SU-DHL-6 (cell line): ENCODE measurements at regions not wholly inside any gene's neighbourhood (a gene's known extent, or its start where the extent isn't known, plus 50 kb on each side); places are given as distances from the start of the nearest gene placed in this dataset.

ENCODE experiments used
- H2AFZ ChIP-seq: fragments of 200-600 bp; sonication (generic); 2 replicates; pipeline ENCODE4 v1.6.1; 2014; ENCODE audit warnings: low read depth, mild to moderate bottlenecking, moderate library complexity, mixed read lengths, antibody characterized with exemption, low read length; ENCODE audit not compliant: severe bottlenecking
- H3F3A ChIP-seq: fragments of 200-600 bp; shearing (Covaris generic); 2 replicates; pipeline ENCODE4 v1.6.0; 2016; ENCODE audit warnings: antibody characterized with exemption, mild to moderate bottlenecking; ENCODE audit not compliant: insufficient read depth
- H3K27ac ChIP-seq: fragments of 200-600 bp; sonication (generic); 2 replicates; pipeline ENCODE4 v1.5.1; 2016; ENCODE audit warnings: low read depth, mild to moderate bottlenecking, low read length, moderate library complexity, mixed read lengths
- H3K27me3 ChIP-seq: fragments of 200-600 bp; sonication (generic), shearing (Covaris generic); 2 replicates; pipeline ENCODE4 v1.6.0; 2014; ENCODE audit warnings: mild to moderate bottlenecking, low read length
- H3K36me3 ChIP-seq: fragments of 200-600 bp; sonication (generic); 2 replicates; pipeline ENCODE4 v1.6.1; 2014; ENCODE audit warnings: mild to moderate bottlenecking, low read length, mixed read lengths
- H3K4me2 ChIP-seq: fragments of 300-600, 200-600 bp; shearing (Covaris generic), sonication (generic); 2 replicates; pipeline ENCODE4 v1.6.0; 2014; ENCODE audit warnings: low read length, low read depth, mild to moderate bottlenecking; ENCODE audit not compliant: poor library complexity, severe bottlenecking
- H3K4me3 ChIP-seq: fragments of 200-600 bp; sonication (generic); 2 replicates; pipeline ENCODE4 v1.5.1; 2014; ENCODE audit warnings: antibody characterized with exemption, low read length, mild to moderate bottlenecking, mixed read lengths; ENCODE audit not compliant: insufficient read depth, poor library complexity, severe bottlenecking
- H3K79me2 ChIP-seq: fragments of 200-600 bp; sonication (generic); 2 replicates; pipeline ENCODE4 v1.6.1; 2014; ENCODE audit warnings: mild to moderate bottlenecking, low read length, moderate library complexity; ENCODE audit not compliant: insufficient read depth
- H3K9ac ChIP-seq: fragments of 200-600 bp; sonication (generic); 2 replicates; pipeline ENCODE4 v1.7.0; 2014; ENCODE audit warnings: mild to moderate bottlenecking, low read length
- H3K9me2 ChIP-seq: fragments of 200-600 bp; sonication (generic); replicated peaks from 2 replicates; pipeline ENCODE4 v1.6.1; 2014; ENCODE audit warnings: low read length; ENCODE audit not compliant: insufficient read depth
- H3K9me3 ChIP-seq: fragments of 200-600 bp; sonication (generic); 2 replicates; pipeline ENCODE4 v1.6.1; 2014; ENCODE audit warnings: low read length, mixed read lengths; ENCODE audit not compliant: insufficient read depth
- H4K20me1 ChIP-seq: fragments of 200-600 bp; sonication (generic); 2 replicates; pipeline ENCODE4 v1.6.1; 2014; ENCODE audit warnings: low read depth, mild to moderate bottlenecking, antibody characterized with exemption, low read length, moderate library complexity, mixed read lengths
- EZH2phosphoT487 ChIP-seq: fragments of 200-600 bp; sonication (generic), shearing (Covaris generic); conservative IDR thresholded peaks from 2 replicates; pipeline ENCODE4 v1.6.1; 2018; ENCODE audit warnings: mild to moderate bottlenecking, antibody characterized with exemption, low read length, moderate library complexity, mixed read lengths
- TF ChIP-seq, protein P1 (sequence below): fragments of 200-600 bp; sonication (generic); IDR thresholded peaks from one replicate; pipeline ENCODE4 v1.5.1; 2017; ENCODE audit warnings: antibody characterized with exemption, mild to moderate bottlenecking, low read length, moderate library complexity; ENCODE audit not compliant: insufficient read depth, poor library complexity, severe bottlenecking

- Histone ChIP-seq H3K9ac (no peak overlapping the region), H3K27ac (no peak overlapping the region)
These were observed 221.0 kb downstream of the MTX2 start for GRCh38 chr2:176490061-176490861.

DNA sequence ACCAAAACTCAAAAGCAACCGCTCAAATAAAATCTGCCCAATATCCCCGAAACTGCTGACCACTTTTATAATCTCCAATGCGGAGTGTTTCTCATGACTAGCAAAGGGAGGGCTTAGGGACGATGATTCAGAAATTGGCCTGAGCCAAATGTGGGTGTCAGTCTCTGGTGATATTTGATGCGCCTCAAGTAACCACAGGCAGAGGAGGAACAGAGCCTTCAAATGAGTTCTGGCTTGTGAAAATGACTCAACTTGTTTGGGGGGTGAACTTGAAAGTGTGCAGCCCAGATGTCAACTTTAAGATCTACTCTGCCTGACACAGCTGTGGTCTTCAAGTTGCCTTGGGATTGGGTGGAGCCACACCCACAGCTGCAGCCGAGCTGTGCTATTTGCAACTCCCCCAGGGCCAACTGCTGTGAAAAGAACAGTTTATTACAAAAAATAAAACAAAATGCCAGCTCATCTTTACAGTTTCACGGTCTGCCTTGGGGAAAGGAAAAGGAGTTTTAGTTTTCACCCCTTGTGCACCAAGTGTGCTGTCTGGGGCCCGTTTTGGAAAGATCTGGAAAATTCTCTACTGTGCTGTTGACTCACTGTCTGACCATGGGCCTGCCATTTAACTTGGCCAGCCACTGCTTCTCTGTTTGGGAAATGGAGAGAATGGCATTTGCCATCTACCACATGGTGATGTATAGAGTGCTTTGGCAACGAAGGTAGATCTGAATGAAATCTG is 222.1 kb downstream of the MTX2 start:
- Histone ChIP-seq H3K27me3 (no peaks in the 10 kb centered on the region), H3K9ac (no peak overlapping the region), H4K20me1 (no peaks in the 10 kb centered on the region), H3K79me2 (no peaks in the 10 kb centered on the region), H3K9me3 (no peaks in the 10 kb centered on the region), H3K27ac (no peak overlapping the region), H2AFZ (no peak overlapping the region), H3K9me2 (no peaks in the 10 kb centered on the region), H3F3A (no peaks in the 10 kb centered on the region), H3K4me3 (no peak overlapping the region), H3K36me3 (no peaks in the 10 kb centered on the region), H3K4me2 (no peak overlapping the region)
- TF ChIP-seq, protein P1, sequence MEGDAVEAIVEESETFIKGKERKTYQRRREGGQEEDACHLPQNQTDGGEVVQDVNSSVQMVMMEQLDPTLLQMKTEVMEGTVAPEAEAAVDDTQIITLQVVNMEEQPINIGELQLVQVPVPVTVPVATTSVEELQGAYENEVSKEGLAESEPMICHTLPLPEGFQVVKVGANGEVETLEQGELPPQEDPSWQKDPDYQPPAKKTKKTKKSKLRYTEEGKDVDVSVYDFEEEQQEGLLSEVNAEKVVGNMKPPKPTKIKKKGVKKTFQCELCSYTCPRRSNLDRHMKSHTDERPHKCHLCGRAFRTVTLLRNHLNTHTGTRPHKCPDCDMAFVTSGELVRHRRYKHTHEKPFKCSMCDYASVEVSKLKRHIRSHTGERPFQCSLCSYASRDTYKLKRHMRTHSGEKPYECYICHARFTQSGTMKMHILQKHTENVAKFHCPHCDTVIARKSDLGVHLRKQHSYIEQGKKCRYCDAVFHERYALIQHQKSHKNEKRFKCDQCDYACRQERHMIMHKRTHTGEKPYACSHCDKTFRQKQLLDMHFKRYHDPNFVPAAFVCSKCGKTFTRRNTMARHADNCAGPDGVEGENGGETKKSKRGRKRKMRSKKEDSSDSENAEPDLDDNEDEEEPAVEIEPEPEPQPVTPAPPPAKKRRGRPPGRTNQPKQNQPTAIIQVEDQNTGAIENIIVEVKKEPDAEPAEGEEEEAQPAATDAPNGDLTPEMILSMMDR = no peak
- no peak for TF ChIP-seq EZH2phosphoT487

More at GRCh38 chr2:176490061-176490861, 221.0 kb downstream of the MTX2 start:
- no peaks in the 10 kb centered on the region for H3K36me3 ChIP-seq
- no peaks in the 10 kb centered on the region for H3F3A ChIP-seq
- H3K4me3 ChIP-seq = no peak overlapping the region
- H3K4me2 ChIP-seq = no peak overlapping the region
- H2AFZ ChIP-seq = no peak overlapping the region
- TF ChIP-seq EZH2phosphoT487 = no peak
- TF ChIP-seq, protein P1 = no peak
- no peaks in the 10 kb centered on the region for H3K9me2 ChIP-seq
- no peaks in the 10 kb centered on the region for H3K27me3 ChIP-seq
- H4K20me1 ChIP-seq = no peaks in the 10 kb centered on the region
- no peaks in the 10 kb centered on the region for H3K9me3 ChIP-seq
- H3K79me2 ChIP-seq = no peaks in the 10 kb centered on the region

DNA sequence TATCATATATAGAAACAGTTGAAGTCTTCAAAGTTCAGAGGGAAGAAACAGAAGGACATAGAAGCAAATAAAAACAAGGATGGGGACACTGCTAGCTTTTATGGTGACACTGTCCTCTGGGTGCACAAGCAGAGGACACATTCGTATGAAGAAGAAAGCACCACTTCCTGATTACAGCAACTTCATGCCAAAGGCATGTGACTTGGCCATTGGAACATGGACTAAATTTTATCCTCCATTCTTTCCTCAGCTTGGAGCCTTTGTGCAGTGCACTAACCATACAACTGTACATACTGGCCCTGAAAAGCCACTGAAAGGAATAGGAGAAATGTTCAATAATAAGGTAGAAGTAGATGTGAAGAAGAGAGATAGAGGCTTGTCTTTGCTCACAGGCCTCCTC is 223.3 kb downstream of the MTX2 start:
- Histone ChIP-seq H3F3A (no peaks in the 10 kb centered on the region), H3K9ac (no peak overlapping the region), H3K27ac (no peak overlapping the region), H3K9me3 (no peaks in the 10 kb centered on the region), H3K9me2 (no peaks in the 10 kb centered on the region), H2AFZ (no peak overlapping the region), H4K20me1 (no peaks in the 10 kb centered on the region), H3K36me3 (no peaks in the 10 kb centered on the region), H3K79me2 (no peaks in the 10 kb centered on the region), H3K4me3 (no peak overlapping the region), H3K4me2 (no peak overlapping the region), H3K27me3 (no peaks in the 10 kb centered on the region)
- TF ChIP-seq EZH2phosphoT487 = no peak
- TF ChIP-seq, protein P1 = no peak
